Endothelial cell of umbilical vein (primary cell): ENCODE measurements at regions not wholly inside any gene's neighbourhood (a gene's known extent, or its start where the extent isn't known, plus 50 kb on each side); places are given as distances from the start of the nearest gene placed in this dataset.

Source experiments
- BruUV-seq: library from RNA; stranded (reverse); fragments of 400-500 nt; replicated peaks from 2 replicates; lab custom pipeline; 2021; lab: Mats Ljungman, UMichigan
- CTCF ChIA-PET: fragments of 300-600, 350-600 bp; sonication (Branson Sonifier 250); formaldehyde crosslinking; loops from one replicate; lab custom pipeline; 2021; ENCODE audit warnings: antibody characterized with exemption, inconsistent platforms; lab: Charles Lee
- POLR2A ChIA-PET: fragments of 300-600, 350-600 bp; sonication (Branson Sonifier 250); formaldehyde crosslinking; loops from one replicate; lab custom pipeline; 2021; ENCODE audit warnings: antibody characterized with exemption, inconsistent platforms; lab: Charles Lee
- DNase-seq: peaks from one replicate; pipeline ENCODE4 v3.0.0-alpha.2; 2011; ENCODE audit warnings: low read depth, low spot score
- FAIRE-seq: peaks from 2 replicates; lab custom pipeline; 2011; peaks lifted over from hg19 to GRCh38; lab: Jason Lieb, UNC
- H2AFZ ChIP-seq: 2 replicates; pipeline ENCODE4 v1.6.0; 2012; ENCODE audit warnings: low read depth, low read length, control low read depth, inconsistent platforms
- H3K27ac ChIP-seq: 2 replicates; pipeline ENCODE4 v1.5.1; 2011; ENCODE audit warnings: low read depth, mild to moderate bottlenecking, control low read depth, low read length, moderate library complexity; ENCODE audit not compliant: insufficient read depth
- H3K27me3 ChIP-seq, 2 experiments: 2 replicates each; pipeline versions ENCODE4 v1.6.0 to v1.6.1; 2011; ENCODE audit warnings: low read length in 2 of 2, mixed read lengths in 1 of 2; ENCODE audit not compliant: control insufficient read depth in 2 of 2, insufficient read depth in 2 of 2
- H3K36me3 ChIP-seq, 2 experiments: 2 replicates in 1 of 2; 3 replicates in 1 of 2; pipeline ENCODE4 v1.5.1; 2011; ENCODE audit warnings: low read length in 2 of 2, mild to moderate bottlenecking in 1 of 2, moderate library complexity in 1 of 2; ENCODE audit not compliant: control insufficient read depth in 2 of 2, insufficient read depth in 2 of 2; ENCODE audit errors: extremely low read depth in 1 of 2
- H3K4me1 ChIP-seq: 3 replicates; pipeline ENCODE4 v1.5.1; 2011; ENCODE audit warnings: mild to moderate bottlenecking, low read length; ENCODE audit not compliant: control insufficient read depth, insufficient read depth; ENCODE audit errors: extremely low read depth
- H3K4me2 ChIP-seq: 2 replicates; pipeline ENCODE4 v1.6.1; 2011; ENCODE audit warnings: low read length, control low read depth, mixed read lengths; ENCODE audit not compliant: insufficient read depth
- H3K4me3 ChIP-seq, 3 experiments: fragments of 200-600 bp in 1 of 3; sonication (generic), shearing (Covaris generic) in 1 of 3; replicated peaks in 1 of 3; 2 replicates each; pipeline ENCODE4 v1.5.1; 2011 to 2016; ENCODE audit warnings: control low read depth in 3 of 3, low read length in 3 of 3, mild to moderate bottlenecking in 2 of 3, inconsistent platforms in 1 of 3, low read depth in 1 of 3, moderate library complexity in 1 of 3; ENCODE audit not compliant: insufficient read depth in 1 of 3
- H3K79me2 ChIP-seq: 2 replicates; pipeline ENCODE4 v1.6.0; 2012; ENCODE audit warnings: low read length, inconsistent platforms; ENCODE audit not compliant: control insufficient read depth, insufficient read depth
- H3K9ac ChIP-seq: replicated peaks from 2 replicates; pipeline ENCODE3; 2011; ENCODE audit warnings: low read length, control low read depth; ENCODE audit not compliant: insufficient read depth; ENCODE audit errors: extremely low read depth
- H3K9me1 ChIP-seq: replicated peaks from 3 replicates; pipeline ENCODE4 v1.6.0; 2011; ENCODE audit warnings: mild to moderate bottlenecking, low read length; ENCODE audit not compliant: control insufficient read depth, insufficient read depth; ENCODE audit errors: extremely low read depth
- H3K9me3 ChIP-seq: replicated peaks from 2 replicates; pipeline ENCODE4 v1.5.1; 2012; ENCODE audit warnings: low read length, inconsistent platforms; ENCODE audit not compliant: control insufficient read depth, insufficient read depth
- H4K20me1 ChIP-seq: replicated peaks from 2 replicates; pipeline ENCODE3; 2011; ENCODE audit warnings: mild to moderate bottlenecking, low read length; ENCODE audit not compliant: control insufficient read depth, insufficient read depth; ENCODE audit errors: extremely low read depth
- EZH2 ChIP-seq: IDR thresholded peaks from 2 replicates; pipeline ENCODE4 v1.6.1; 2012; ENCODE audit warnings: borderline replicate concordance, low read depth, mild to moderate bottlenecking, moderate library complexity, low read length, inconsistent platforms; ENCODE audit not compliant: severe bottlenecking
- GATA2 ChIP-seq: IDR thresholded peaks from 2 replicates; pipeline ENCODE4 v1.7.0; 2011; ENCODE audit warnings: low read depth, mild to moderate bottlenecking, moderate library complexity, mixed read lengths, low read length; ENCODE audit not compliant: insufficient read length, insufficient read depth
- MAX ChIP-seq: IDR thresholded peaks from 2 replicates; pipeline ENCODE4 v1.6.1; 2011; ENCODE audit not compliant: insufficient read depth, insufficient read length
- POLR2A ChIP-seq: IDR thresholded peaks from 2 replicates; pipeline ENCODE4 v1.6.1; 2012; ENCODE audit warnings: low read depth, mild to moderate bottlenecking, control low read depth, low read length
- POLR2AphosphoS5 ChIP-seq: IDR thresholded peaks from 2 replicates; pipeline ENCODE4 v1.6.1; 2012; ENCODE audit warnings: low read depth, mild to moderate bottlenecking, control low read depth, low read length, moderate library complexity; ENCODE audit not compliant: insufficient read depth
- dilution Hi-C: fragments of 300-500 bp; cut with MboI; formaldehyde crosslinking; loops from one replicate; pipeline ENCODE4 v1.15.0; 2019; ENCODE audit warnings: low sequenced_read_pairs; ENCODE audit not compliant: extremely low pct_ligation_motif_present
- intact Hi-C: fragments of 100-400 bp; cut with micrococcal nuclease; formaldehyde crosslinking; loops from one replicate; pipeline ENCODE4 v1.10.0; 2022
- TF ChIP-seq, protein P1 (sequence below), 2 donors: IDR thresholded peaks; 1 replicate in 1 of 2; 2 replicates in 1 of 2; pipeline ENCODE4 v1.5.1; 2011; ENCODE audit warnings: low read length in 2 of 2, mild to moderate bottlenecking in 2 of 2, moderate library complexity in 2 of 2, control low read depth in 1 of 2, inconsistent platforms in 1 of 2, low read depth in 1 of 2; ENCODE audit not compliant: insufficient read depth in 1 of 2; ENCODE audit errors: extremely low read depth in 1 of 2

- dilution Hi-C loops, result no loop called here
- no peaks in the 10 kb centered on the region for H3K27me3 ChIP-seq
- TF ChIP-seq, protein P1, sequence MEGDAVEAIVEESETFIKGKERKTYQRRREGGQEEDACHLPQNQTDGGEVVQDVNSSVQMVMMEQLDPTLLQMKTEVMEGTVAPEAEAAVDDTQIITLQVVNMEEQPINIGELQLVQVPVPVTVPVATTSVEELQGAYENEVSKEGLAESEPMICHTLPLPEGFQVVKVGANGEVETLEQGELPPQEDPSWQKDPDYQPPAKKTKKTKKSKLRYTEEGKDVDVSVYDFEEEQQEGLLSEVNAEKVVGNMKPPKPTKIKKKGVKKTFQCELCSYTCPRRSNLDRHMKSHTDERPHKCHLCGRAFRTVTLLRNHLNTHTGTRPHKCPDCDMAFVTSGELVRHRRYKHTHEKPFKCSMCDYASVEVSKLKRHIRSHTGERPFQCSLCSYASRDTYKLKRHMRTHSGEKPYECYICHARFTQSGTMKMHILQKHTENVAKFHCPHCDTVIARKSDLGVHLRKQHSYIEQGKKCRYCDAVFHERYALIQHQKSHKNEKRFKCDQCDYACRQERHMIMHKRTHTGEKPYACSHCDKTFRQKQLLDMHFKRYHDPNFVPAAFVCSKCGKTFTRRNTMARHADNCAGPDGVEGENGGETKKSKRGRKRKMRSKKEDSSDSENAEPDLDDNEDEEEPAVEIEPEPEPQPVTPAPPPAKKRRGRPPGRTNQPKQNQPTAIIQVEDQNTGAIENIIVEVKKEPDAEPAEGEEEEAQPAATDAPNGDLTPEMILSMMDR (IDR thresholded peaks at IDR 0.05; ENCODE audit: extremely low read depth in 1 of 2, insufficient read depth in 1 of 2, low read depth in 1 of 2, low read length in 2 of 2), result no peak
- no peak for TF ChIP-seq GATA2
- TF ChIP-seq MAX, result no peak
- TF ChIP-seq POLR2AphosphoS5, result no peak
- no peak for TF ChIP-seq EZH2
- no peak for TF ChIP-seq POLR2A
- no peak overlapping the region for H3K9ac ChIP-seq
- H3K9me3 ChIP-seq, result no peaks in the 10 kb centered on the region
- intact Hi-C loops, result no loop called here
- no peak for DNase-seq
- no peak overlapping the region for H3K27ac ChIP-seq
- H4K20me1 ChIP-seq, result no peaks in the 10 kb centered on the region
- no peak overlapping the region for H2AFZ ChIP-seq
- H3K36me3 ChIP-seq, result no peaks in the 10 kb centered on the region
- ChIA-PET POLR2A (no interaction called here), CTCF (no interaction called here)
- no peaks in the 10 kb centered on the region for H3K4me1 ChIP-seq
- no peaks in the 10 kb centered on the region for H3K9me1 ChIP-seq
- H3K79me2 ChIP-seq, result no peaks in the 10 kb centered on the region
- no peak overlapping the region for H3K4me2 ChIP-seq
- FAIRE-seq, result no peak
- no peak overlapping the region for H3K4me3 ChIP-seq
- BruUV-seq, result no TSS peak
Measured at GRCh38 chr2:226520723-226521122, 278.9 kb downstream of the IRS1 start.
